NT2/D1 (cell line): ENCODE measurements at regions not wholly inside any gene's neighbourhood (a gene's known extent, or its start where the extent isn't known, plus 50 kb on each side); places are given as distances from the start of the nearest gene placed in this dataset.

ENCODE experiments used
- SUZ12 ChIP-seq: IDR thresholded peaks from 2 replicates; pipeline ENCODE4 v1.6.1; 2011; ENCODE audit not compliant: insufficient read length, insufficient read depth; ENCODE audit errors: extremely low read depth
- YY1 ChIP-seq: IDR thresholded peaks from 2 replicates; pipeline ENCODE4 v1.6.1; 2011; ENCODE audit not compliant: insufficient read length, insufficient read depth
- ZNF274 ChIP-seq: IDR thresholded peaks from 2 replicates; pipeline ENCODE4 v1.6.1; 2011; ENCODE audit warnings: mild to moderate bottlenecking, low read depth, low read length

GRCh38 chr6:68343901-68344300 is 291.2 kb upstream of the ADGRB3 start:
- TF ChIP-seq ZNF274, result no peak
- TF ChIP-seq YY1, result no peak
- TF ChIP-seq SUZ12, result no peak
